DND-41 (cell line): ENCODE measurements at regions not wholly inside any gene's neighbourhood (a gene's known extent, or its start where the extent isn't known, plus 50 kb on each side); places are given as distances from the start of the nearest gene placed in this dataset.

Experiments
- ATAC-seq: fragments of 200-7000 bp; cut with Tn5 transposase; 3 replicates; pipeline ENCODE4 v1.9.1; 2021; ENCODE audit warnings: low read depth; ENCODE audit not compliant: insufficient read depth
- DNase-seq: peaks from one replicate; pipeline ENCODE4 v3.0.0-alpha.2; 2020
- H2AFZ ChIP-seq: 2 replicates; pipeline ENCODE4 v1.6.0; 2012; ENCODE audit warnings: low read depth, low read length
- H3K27ac ChIP-seq: 2 replicates; pipeline ENCODE4 v1.5.1; 2012; ENCODE audit warnings: low read length, inconsistent platforms
- H3K27me3 ChIP-seq: fragments of 200-600 bp; sonication (generic); 2 replicates; pipeline ENCODE4 v1.6.0; 2012; ENCODE audit warnings: low read length, mild to moderate bottlenecking, inconsistent platforms; ENCODE audit not compliant: insufficient read depth, poor library complexity
- H3K36me3 ChIP-seq: 2 replicates; pipeline ENCODE4 v1.5.1; 2012; ENCODE audit warnings: low read length, inconsistent platforms; ENCODE audit not compliant: insufficient read depth
- H3K4me1 ChIP-seq: 2 replicates; pipeline ENCODE4 v1.5.1; 2012; ENCODE audit warnings: mild to moderate bottlenecking, low read length; ENCODE audit not compliant: insufficient read depth
- H3K4me2 ChIP-seq: 2 replicates; pipeline ENCODE4 v1.6.0; 2012; ENCODE audit warnings: mild to moderate bottlenecking, moderate library complexity, low read length, inconsistent platforms; ENCODE audit not compliant: insufficient read depth
- H3K4me3 ChIP-seq, 2 experiments: fragments of 200-600 bp in 1 of 2; shearing (Covaris generic) in 1 of 2; 2 replicates each; pipeline ENCODE4 v1.5.1; 2012 to 2016; ENCODE audit warnings: inconsistent platforms in 2 of 2, low read length in 2 of 2, mild to moderate bottlenecking in 2 of 2, low read depth in 1 of 2, moderate library complexity in 1 of 2
- H3K79me2 ChIP-seq: 2 replicates; pipeline ENCODE4 v1.6.0; 2012; ENCODE audit warnings: low read length, inconsistent platforms; ENCODE audit not compliant: insufficient read depth
- H3K9ac ChIP-seq: 2 replicates; pipeline ENCODE4 v1.6.0; 2012; ENCODE audit warnings: low read depth, mild to moderate bottlenecking, inconsistent platforms, low read length, moderate library complexity
- H3K9me3 ChIP-seq: 2 replicates; pipeline ENCODE4 v1.5.1; 2012; ENCODE audit warnings: low read length, moderate library complexity, mild to moderate bottlenecking, inconsistent platforms; ENCODE audit not compliant: insufficient read depth, severe bottlenecking
- H4K20me1 ChIP-seq: 2 replicates; pipeline ENCODE4 v1.6.0; 2012; ENCODE audit warnings: low read length; ENCODE audit not compliant: insufficient read depth
- EZH2 ChIP-seq: IDR thresholded peaks from 3 replicates; pipeline ENCODE4 v1.6.1; 2012; ENCODE audit warnings: borderline replicate concordance, low read depth, mild to moderate bottlenecking, moderate library complexity, low read length, inconsistent platforms; ENCODE audit not compliant: severe bottlenecking
- TF ChIP-seq, protein P1 (sequence below): IDR thresholded peaks from 2 replicates; pipeline ENCODE4 v1.5.1; 2012; ENCODE audit warnings: borderline replicate concordance, low read length, moderate library complexity, mild to moderate bottlenecking; ENCODE audit not compliant: poor library complexity, severe bottlenecking; ENCODE audit errors: extremely low read depth

DNA sequence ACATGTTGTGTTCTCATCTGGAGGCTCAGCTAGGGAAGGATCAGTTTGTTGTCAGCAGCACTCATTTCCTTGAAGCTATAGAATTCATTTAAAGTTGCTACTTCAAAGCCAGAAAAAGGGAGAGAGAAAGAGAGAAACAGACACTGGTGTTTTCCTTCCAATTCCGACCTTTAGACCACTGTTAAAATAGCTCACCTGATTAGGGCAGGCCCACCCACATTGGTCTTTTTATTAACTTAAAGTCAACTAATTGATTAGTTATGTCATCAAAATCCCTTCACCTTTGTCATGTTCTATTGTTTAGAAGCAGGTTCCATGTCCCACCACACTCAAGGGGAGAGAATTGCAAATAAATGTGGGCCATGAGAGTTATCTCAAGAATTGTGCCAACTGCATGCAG is 560.2 kb downstream of the PCDH17 start:
- Histone ChIP-seq H3K27ac (no peak overlapping the region), H3K27me3 (no peaks in the 10 kb centered on the region), H3K4me3 (no peak overlapping the region), H2AFZ (no peak overlapping the region), H3K4me1 (no peaks in the 10 kb centered on the region), H3K9ac (no peak overlapping the region), H3K79me2 (no peaks in the 10 kb centered on the region), H4K20me1 (no peaks in the 10 kb centered on the region), H3K4me2 (no peak overlapping the region), H3K36me3 (no peaks in the 10 kb centered on the region), H3K9me3 (no peaks in the 10 kb centered on the region)
- TF ChIP-seq, protein P1, sequence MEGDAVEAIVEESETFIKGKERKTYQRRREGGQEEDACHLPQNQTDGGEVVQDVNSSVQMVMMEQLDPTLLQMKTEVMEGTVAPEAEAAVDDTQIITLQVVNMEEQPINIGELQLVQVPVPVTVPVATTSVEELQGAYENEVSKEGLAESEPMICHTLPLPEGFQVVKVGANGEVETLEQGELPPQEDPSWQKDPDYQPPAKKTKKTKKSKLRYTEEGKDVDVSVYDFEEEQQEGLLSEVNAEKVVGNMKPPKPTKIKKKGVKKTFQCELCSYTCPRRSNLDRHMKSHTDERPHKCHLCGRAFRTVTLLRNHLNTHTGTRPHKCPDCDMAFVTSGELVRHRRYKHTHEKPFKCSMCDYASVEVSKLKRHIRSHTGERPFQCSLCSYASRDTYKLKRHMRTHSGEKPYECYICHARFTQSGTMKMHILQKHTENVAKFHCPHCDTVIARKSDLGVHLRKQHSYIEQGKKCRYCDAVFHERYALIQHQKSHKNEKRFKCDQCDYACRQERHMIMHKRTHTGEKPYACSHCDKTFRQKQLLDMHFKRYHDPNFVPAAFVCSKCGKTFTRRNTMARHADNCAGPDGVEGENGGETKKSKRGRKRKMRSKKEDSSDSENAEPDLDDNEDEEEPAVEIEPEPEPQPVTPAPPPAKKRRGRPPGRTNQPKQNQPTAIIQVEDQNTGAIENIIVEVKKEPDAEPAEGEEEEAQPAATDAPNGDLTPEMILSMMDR, result no peak
- no peak for TF ChIP-seq EZH2
- DNase-seq (no peak), ATAC-seq (no peak)

DNA sequence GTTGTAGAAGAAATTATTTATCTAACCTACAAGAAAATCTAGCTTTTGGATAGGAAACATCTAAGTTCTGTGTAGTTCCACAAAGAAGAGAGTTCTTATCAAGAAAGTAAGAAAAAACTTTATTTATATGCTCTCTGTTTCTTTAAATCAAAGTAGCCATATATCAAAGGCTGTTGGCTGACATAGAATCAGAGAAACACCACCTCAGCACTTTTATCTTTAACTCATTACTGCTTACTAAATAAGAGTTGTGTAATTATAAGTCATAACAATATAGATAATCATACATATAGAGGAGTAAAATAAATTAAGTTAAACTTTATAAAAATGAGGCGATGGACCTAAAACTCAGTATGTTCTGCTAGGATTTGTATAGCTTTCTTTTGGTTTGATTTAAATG is 570.6 kb downstream of the PCDH17 start:
- Histone ChIP-seq H3K4me1 (no peaks in the 10 kb centered on the region), H3K4me3 (no peak overlapping the region), H3K27me3 (no peaks in the 10 kb centered on the region), H3K27ac (no peak overlapping the region), H3K9ac (no peak overlapping the region), H3K9me3 (no peaks in the 10 kb centered on the region), H3K79me2 (no peaks in the 10 kb centered on the region), H4K20me1 (no peaks in the 10 kb centered on the region), H3K36me3 (no peaks in the 10 kb centered on the region), H3K4me2 (no peak overlapping the region), H2AFZ (no peak overlapping the region)
- TF ChIP-seq, protein P1, result no peak
- TF ChIP-seq EZH2, result no peak
- DNase-seq (no peak), ATAC-seq (no peak)

DNA sequence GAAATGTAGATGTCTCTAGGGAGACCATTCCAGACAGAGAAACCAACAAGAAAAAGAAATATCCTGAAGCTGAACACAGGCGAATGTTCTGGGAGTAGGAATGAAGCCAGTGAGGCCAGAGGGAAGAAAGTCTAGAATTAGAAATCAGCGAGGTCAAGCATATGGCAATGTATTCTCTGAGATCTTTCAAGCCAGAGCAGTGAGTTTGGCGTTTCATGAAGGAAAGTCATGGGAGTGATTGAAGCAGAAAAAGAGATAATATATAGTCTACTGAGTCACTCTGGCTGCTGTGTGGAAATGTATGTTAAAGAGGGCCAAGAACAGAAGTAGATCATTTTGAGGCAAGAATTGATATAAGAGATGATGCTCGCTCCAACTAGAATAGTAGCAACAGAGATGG is 576.0 kb downstream of the PCDH17 start:
- no peak for ATAC-seq
- H4K20me1 ChIP-seq, result no peaks in the 10 kb centered on the region
- H3K27me3 ChIP-seq, result no peaks in the 10 kb centered on the region
- no peaks in the 10 kb centered on the region for H3K36me3 ChIP-seq
- no peak overlapping the region for H3K27ac ChIP-seq
- no peak for TF ChIP-seq EZH2
- TF ChIP-seq, protein P1, result no peak
- no peak overlapping the region for H2AFZ ChIP-seq
- H3K9ac ChIP-seq, result no peak overlapping the region
- no peak overlapping the region for H3K4me2 ChIP-seq
- H3K9me3 ChIP-seq, result no peaks in the 10 kb centered on the region
- H3K4me3 ChIP-seq, result no peak overlapping the region
- DNase-seq, result no peak
- H3K4me1 ChIP-seq, result no peaks in the 10 kb centered on the region
- no peaks in the 10 kb centered on the region for H3K79me2 ChIP-seq

DNA sequence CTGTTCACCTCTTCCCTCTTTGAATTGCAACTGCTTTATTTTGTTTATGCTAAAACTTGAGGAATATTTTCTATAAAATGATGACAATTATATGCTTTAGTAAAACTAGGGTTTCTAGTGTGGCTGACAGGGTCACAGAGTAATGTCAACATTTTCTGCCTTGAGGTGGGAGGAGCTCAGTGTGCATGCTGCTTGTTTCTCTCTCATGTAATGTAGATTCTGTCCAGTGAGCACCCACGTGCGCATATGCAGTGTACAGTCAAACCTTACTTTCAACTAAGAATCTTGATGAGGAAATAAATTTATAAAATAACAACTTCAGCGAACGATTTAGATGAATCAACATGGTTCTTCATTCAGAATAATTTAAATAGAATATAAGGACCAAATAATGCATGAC is 603.9 kb downstream of the PCDH17 start:
- TF ChIP-seq, protein P1, result no peak
- no peak for TF ChIP-seq EZH2
- no peaks in the 10 kb centered on the region for H3K9me3 ChIP-seq
- no peak for ATAC-seq
- H3K4me2 ChIP-seq, result no peak overlapping the region
- no peak for DNase-seq
- no peak overlapping the region for H3K27ac ChIP-seq
- H3K36me3 ChIP-seq, result no peaks in the 10 kb centered on the region
- H3K9ac ChIP-seq, result no peak overlapping the region
- H3K79me2 ChIP-seq, result no peaks in the 10 kb centered on the region
- H3K4me1 ChIP-seq, result no peaks in the 10 kb centered on the region
- H2AFZ ChIP-seq, result no peak overlapping the region
- H4K20me1 ChIP-seq, result no peaks in the 10 kb centered on the region
- no peaks in the 10 kb centered on the region for H3K27me3 ChIP-seq
- H3K4me3 ChIP-seq, result no peak overlapping the region
